PC-3 (cell line): ENCODE measurements at regions not wholly inside any gene's neighbourhood (a gene's known extent, or its start where the extent isn't known, plus 50 kb on each side); places are given as distances from the start of the nearest gene placed in this dataset.

Experiments used
- CTCF ChIP-seq: fragments of 300-600 bp; sonication (generic); conservative IDR thresholded peaks from 2 replicates; pipeline ENCODE4 v1.5.1; 2017; ENCODE audit warnings: antibody characterized with exemption, low read depth, mild to moderate bottlenecking, low read length
- EZH2phosphoT487 ChIP-seq: fragments of 300-600 bp; sonication (generic); IDR thresholded peaks from 2 replicates; pipeline ENCODE4 v1.6.1; 2018; ENCODE audit warnings: mild to moderate bottlenecking, antibody characterized with exemption, low read length, borderline replicate concordance

- TF ChIP-seq EZH2phosphoT487 (no peak), CTCF (no peak)
Measured at GRCh38 chr1:198942466-198942865, 303.6 kb downstream of the PTPRC start.
